BJ (cell line): ENCODE measurements at regions not wholly inside any gene's neighbourhood (a gene's known extent, or its start where the extent isn't known, plus 50 kb on each side); places are given as distances from the start of the nearest gene placed in this dataset.

Experiments used
- CTCF ChIA-PET: fragments of 350-600 bp; formaldehyde crosslinking; extraction: SDS; loops from one replicate; lab custom pipeline; 2021; ENCODE audit warnings: antibody characterized with exemption, inconsistent platforms; lab: Yijun Ruan, JAX
- POLR2A ChIA-PET: fragments of 300-600 bp; sonication (Branson Sonifier 250); formaldehyde crosslinking; extraction: SDS; loops from one replicate; lab custom pipeline; 2021; ENCODE audit warnings: antibody characterized with exemption; lab: Charles Lee
- DNase-seq: peaks from one replicate; pipeline ENCODE4 v3.0.0-alpha.2; 2011; ENCODE audit warnings: low read depth
- H3K27me3 ChIP-seq: 2 replicates; pipeline ENCODE4 v1.6.0; 2011; ENCODE audit warnings: low read length; ENCODE audit not compliant: control insufficient read depth, insufficient read depth
- H3K36me3 ChIP-seq: 2 replicates; pipeline ENCODE4 v1.5.1; 2011; ENCODE audit warnings: low read length; ENCODE audit not compliant: control insufficient read depth, insufficient read depth
- H3K4me3 ChIP-seq: 2 replicates; pipeline ENCODE4 v1.5.1; 2011; ENCODE audit warnings: low read depth, mild to moderate bottlenecking, control low read depth, low read length
- TF ChIP-seq, protein P1 (sequence below): IDR thresholded peaks from 2 replicates; pipeline ENCODE4 v1.5.1; 2011; ENCODE audit warnings: low read depth, mild to moderate bottlenecking, control low read depth, inconsistent platforms, low read length, moderate library complexity; ENCODE audit not compliant: insufficient read depth

DNA sequence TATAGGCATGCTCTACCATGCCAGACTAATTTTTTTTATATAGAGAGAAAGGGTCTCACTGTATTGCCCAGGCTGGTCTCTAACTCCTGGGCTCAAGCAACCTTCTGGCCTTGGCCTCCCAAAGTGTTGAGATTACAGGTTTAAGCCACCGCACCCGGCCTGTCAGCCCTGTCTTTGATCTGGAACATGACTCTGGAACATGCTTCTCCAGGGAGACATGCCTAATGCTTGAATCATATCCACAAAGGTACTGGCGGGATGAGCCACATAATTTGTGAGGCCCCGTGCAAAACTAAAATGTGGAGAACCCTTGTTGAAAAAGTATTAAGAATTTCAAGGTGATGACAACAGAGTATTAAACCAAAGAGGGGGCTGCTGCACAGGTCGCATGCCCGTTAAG is 282.8 kb downstream of the ARHGAP12 start:
- Histone ChIP-seq H3K36me3 (no peaks in the 10 kb centered on the region), H3K27me3 (no peaks in the 10 kb centered on the region), H3K4me3 (no peak overlapping the region)
- POLR2A ChIA-PET, result no interaction called here
- TF ChIP-seq, protein P1, sequence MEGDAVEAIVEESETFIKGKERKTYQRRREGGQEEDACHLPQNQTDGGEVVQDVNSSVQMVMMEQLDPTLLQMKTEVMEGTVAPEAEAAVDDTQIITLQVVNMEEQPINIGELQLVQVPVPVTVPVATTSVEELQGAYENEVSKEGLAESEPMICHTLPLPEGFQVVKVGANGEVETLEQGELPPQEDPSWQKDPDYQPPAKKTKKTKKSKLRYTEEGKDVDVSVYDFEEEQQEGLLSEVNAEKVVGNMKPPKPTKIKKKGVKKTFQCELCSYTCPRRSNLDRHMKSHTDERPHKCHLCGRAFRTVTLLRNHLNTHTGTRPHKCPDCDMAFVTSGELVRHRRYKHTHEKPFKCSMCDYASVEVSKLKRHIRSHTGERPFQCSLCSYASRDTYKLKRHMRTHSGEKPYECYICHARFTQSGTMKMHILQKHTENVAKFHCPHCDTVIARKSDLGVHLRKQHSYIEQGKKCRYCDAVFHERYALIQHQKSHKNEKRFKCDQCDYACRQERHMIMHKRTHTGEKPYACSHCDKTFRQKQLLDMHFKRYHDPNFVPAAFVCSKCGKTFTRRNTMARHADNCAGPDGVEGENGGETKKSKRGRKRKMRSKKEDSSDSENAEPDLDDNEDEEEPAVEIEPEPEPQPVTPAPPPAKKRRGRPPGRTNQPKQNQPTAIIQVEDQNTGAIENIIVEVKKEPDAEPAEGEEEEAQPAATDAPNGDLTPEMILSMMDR, result no peak
- CTCF ChIA-PET, result no interaction called here
- DNase-seq, result no peak

DNA sequence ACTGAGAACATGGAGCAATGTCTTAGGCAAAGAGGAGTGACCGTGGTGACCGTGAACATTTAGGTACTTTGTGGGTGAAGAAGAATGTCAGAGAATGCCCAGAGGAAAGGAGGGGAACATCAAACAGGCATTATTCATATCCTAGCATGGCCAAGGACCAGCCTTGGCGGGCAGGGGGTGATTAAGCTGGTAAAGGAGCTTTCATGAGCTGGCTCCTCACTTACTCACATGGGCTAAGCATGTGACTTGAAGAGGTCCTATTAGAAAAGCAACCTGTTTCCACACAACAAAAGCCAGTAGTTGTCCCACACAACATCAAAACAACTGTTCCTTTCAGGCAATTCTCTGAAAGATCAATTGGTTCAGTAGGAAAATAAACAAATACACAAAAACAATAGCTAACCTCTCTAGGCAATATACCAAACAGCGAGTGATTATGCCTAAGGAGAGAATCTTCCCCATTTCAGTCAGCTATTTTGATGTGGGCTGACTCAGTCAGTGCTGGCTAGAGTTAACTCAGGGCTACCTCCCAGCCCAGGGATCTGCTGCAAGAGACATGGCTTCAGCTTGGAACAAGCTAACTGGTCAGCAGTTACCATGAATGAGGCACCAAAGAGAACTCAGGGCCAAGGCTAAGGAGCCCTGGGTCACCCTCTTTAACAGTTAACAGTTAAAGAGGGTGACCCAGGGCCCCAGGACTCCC is 283.5 kb downstream of the ARHGAP12 start:
- no peak for DNase-seq
- TF ChIP-seq, protein P1, result no peak
- no peaks in the 10 kb centered on the region for H3K27me3 ChIP-seq
- no peaks in the 10 kb centered on the region for H3K36me3 ChIP-seq
- H3K4me3 ChIP-seq, result no peak overlapping the region
- ChIA-PET POLR2A (no interaction called here), CTCF (no interaction called here)

DNA sequence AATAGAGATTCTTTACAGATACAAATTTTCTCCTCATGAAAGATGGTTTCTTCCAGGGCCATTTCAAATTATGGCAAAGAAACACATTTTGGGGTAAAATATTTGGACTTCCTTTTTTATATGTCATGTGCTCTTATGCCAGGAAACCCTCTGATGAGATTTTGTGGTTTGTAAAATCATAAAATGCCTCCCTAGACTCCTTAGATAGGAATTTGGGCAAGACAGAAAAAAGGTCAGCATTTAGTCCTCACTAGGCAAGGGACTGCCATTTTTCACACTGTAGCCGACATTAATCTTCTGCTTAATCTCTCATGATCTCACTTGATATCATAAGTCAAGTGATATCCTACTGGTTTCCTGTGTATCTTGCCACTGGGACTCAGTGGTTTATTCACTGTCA is 286.4 kb downstream of the ARHGAP12 start:
- POLR2A ChIA-PET, result no interaction called here
- no peak for DNase-seq
- Histone ChIP-seq H3K4me3 (no peak overlapping the region), H3K27me3 (no peaks in the 10 kb centered on the region), H3K36me3 (no peaks in the 10 kb centered on the region)
- TF ChIP-seq, protein P1, result no peak
- CTCF ChIA-PET, result no interaction called here

DNA sequence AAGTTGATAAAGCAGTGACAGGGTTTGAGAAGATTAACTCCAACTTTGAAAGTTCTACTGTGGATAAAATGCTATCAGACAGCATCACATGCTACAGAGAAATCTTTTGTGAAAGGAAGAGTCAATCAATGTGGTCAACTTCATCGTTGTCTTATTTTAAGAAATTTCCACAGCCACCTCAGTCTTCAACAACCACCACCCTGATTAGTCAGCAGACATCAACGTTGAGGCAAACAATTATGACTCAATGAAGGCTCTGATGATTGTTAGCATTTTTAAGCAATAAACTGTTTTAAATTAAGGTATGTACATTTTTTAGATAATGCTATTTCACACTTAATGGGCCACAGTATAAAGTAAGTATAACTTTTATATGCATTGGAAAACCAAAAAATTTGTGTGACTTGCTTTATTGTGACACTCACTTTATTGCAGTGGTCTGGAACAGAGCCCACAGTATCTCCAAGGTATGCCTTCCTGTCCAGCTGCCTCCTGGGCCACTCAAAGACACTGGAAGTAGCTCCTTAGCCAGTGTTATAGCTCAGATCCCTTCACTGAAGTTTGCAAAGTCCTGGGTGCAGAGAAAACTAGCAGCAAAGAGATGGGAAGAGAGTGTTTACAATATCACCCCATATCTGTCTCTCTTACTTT is 293.1 kb downstream of the ARHGAP12 start:
- ChIA-PET CTCF (interaction anchor here (1.0 kb wide), 1 partner anchor 12 kb away, joined by 3 read pairs; no protein-coding TSS in a partner anchor), POLR2A (interaction anchor here (0.6 kb wide), 1 partner anchor 123 kb away, joined by 3 read pairs; no protein-coding TSS in a partner anchor)
- no peak for DNase-seq
- Histone ChIP-seq H3K4me3 (no peak overlapping the region), H3K36me3 (no peaks in the 10 kb centered on the region), H3K27me3 (no peaks in the 10 kb centered on the region)
- TF ChIP-seq, protein P1, result no peak

DNA sequence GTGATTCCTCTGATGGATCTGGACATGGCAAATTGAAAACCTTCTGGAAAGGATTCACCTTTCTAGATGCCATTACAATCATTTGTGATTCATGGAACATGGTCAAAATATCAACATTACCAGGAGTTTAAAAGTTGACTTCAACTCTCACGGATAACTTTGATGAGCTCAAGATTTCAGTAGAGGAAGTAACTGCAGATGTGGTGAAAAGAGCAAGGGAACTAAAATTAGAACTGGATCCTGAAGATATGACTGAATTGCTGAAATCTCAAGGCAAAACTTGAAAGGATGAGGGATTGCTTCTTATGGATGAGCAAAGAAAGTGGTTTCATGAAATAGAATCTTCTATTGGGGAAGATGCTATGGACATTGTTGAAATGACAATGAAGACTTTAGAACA is 293.6 kb downstream of the ARHGAP12 start:
- Histone ChIP-seq H3K36me3 (no peaks in the 10 kb centered on the region), H3K27me3 (no peaks in the 10 kb centered on the region), H3K4me3 (no peak overlapping the region)
- CTCF ChIA-PET, result no interaction called here
- TF ChIP-seq, protein P1, result no peak
- POLR2A ChIA-PET, result interaction anchor here (0.6 kb wide), 1 partner anchor 123 kb away, joined by 3 read pairs; no protein-coding TSS in a partner anchor
- DNase-seq, result no peak
